ENCODE measurements at regions not wholly inside any gene's neighbourhood (a gene's known extent, or its start where the extent isn't known, plus 50 kb on each side); places are given as distances from the start of the nearest gene placed in this dataset.

DNA sequence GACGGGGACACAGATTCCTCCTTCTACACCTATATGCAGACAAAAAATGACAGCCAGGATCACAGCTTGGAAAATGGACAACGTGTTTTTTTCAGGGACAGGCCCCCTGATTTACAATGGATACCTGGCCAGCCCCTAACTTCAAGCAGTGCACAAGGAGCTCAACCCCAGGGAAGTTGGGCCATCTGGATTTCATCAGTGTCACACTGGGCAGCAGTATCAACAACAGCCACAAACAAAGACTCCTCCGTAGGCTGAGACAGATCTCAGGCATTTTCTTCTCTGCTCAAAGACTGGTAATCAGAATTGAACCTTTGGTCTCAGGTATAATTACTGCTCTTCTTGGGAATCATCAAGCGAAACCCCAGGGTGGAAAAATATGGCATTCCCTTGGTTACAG is 374.0 kb downstream of the ZNF608 start:
- DNase-seq (ENCODE audit: low read depth) = no peak

DNA sequence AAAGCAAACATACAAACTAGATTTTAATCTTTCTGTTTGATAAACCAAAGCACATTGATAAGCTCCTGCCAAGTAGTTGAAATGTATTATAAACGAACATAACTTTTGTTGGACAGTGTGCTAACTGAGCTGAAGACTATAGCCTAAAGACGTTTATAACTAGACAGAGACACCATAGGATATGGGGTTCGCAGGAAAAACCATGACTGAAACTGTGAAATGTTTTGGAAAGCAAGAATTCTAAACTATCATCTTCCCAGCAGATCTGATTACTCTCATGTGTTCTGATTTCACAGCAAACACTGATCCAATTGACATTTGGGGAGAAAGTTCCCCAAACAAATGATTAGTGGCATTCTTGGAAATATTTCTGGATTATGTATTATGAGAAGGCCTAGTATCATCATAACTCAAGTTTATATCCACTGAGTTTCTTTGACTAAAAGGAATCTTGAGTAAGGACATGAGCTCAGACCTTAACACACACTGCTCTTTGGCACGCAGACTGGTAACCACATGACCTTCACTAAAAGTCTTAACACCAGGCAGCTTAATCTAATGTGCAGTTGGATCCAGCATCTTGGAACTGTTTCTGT is 375.2 kb downstream of the ZNF608 start:
- no peak for DNase-seq (ENCODE audit: low read depth)

GRCh38 chr5:124370601-124371000 is 375.8 kb downstream of the ZNF608 start:
- DNase-seq (ENCODE audit: low read depth) = no peak

DNA sequence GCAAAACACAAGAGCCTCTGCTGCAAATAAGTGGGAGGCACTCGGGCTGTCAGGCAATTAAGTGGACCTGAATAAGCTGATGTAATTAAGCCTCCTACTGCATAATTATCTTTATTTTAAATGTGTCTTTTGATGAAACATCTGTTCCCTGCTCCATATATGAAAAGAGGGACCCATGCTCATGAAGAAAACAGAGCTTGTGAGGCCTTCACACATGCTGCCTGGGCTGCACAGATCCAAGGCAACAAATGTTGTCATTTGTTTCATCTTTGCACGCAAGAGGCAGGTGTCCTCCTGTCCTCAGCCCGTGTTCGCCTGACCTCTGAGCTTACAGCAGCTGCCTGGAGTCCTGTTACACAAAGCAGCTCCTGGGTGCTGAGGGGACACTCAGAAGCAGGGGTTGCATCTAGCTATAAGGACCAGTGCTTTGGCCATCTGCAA is 381.1 kb downstream of the ZNF608 start:
- DNase-seq (ENCODE audit: low read depth) = no peak

DNA sequence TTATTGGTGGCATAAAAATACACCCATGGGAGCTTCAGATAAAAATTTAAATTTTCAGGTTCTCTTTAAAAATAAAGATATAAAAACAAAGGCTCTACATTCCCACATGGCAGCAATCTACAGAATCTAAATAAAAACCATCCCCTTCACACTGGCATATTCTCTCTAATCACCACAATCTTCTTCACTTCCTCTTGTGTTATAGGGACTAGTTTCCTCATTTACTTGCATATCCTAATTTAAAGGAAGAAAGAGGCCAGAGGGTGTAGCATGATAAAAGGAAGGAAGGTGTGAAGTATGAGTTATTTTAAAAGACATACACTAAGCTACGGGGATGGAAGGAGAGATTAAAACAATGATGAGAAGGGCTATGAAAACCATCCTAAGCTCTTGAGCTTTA is 390.5 kb downstream of the ZNF608 start:
- no peak for DNase-seq (ENCODE audit: low read depth)

GRCh38 chr5:124353016-124353415 is 393.4 kb downstream of the ZNF608 start:
- DNase-seq (ENCODE audit: low read depth) = no peak

DNA sequence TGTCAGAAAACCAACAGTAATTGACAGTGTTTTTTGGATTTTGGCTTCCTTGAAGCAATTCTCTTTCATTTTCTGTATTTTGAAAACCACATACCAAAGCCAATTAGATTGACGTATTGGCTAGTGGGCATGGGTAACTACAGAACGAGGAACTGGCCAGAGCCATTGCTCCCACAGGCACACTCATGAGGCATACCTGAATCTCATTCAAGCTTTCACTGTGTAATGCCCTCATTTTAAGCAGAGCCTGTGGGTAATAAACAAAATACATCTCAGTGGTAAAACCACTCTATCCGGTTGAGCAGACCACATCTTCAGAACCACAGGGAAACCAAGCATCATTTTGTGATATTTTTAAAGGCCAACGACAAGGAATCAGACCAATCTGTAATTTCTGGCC is 394.1 kb downstream of the ZNF608 start:
- DNase-seq (ENCODE audit: low read depth) = no peak

GRCh38 chr5:124349931-124350330 is 396.5 kb downstream of the ZNF608 start:
- no peak for DNase-seq (ENCODE audit: low read depth)

DNA sequence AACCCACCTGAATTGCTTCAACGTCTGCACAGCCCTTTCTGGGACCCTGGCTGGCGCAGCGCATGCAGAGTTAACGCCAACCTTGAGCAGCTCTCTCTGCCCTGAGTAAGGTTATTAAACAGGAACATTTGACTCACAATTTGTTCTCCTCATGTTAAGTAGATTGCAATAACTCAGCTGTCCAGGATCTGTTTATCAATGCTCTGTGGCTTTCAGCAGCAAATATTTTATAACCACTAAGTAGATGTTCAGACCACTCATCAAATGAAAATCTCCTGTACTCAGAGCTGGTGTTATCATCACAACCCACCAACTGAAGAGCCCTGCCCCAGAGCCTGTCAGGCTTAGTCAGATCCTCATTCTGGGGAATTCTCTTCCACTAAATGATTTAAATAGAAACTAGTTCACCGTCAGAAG is 403.0 kb downstream of the ZNF608 start:
- DNase-seq (ENCODE audit: low read depth) = no peak

DNA sequence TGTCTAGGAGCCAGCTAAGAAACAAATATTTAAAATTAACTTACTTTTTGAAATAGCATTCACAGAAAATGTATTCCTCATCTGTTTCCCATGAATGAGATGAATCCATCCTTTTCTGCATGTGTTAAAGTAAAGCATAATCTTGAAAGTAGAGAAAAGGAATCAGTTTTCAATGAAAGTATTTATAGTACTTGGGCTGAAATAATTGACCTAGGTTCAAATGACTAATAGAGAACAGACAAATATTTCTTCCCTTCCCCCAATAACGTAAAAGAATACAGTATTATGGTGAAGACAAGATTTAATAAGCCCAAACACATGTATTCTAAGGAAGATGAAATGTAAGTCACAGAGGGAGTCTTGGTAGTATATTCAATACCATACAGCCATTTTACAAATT is 403.5 kb downstream of the ZNF608 start:
- DNase-seq (ENCODE audit: low read depth) = no peak

DNA sequence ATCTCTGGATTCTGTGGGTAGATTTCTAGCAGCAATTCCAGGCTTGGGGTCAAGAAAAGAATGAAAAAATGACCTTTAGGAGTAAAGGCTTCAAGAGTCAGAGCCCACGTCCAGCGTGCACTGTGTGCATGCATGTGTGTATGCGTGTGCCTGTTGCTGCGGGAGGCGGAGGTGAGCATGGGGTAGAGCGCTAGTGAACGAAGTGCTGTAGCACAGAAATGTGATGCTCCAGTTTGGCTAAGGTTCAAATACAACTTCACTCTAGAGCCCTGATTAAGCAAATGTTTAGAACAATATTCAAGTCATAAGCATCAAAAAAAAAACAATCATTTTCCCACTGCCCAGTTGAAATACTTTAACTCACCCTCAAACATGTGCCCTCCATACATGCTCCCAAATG is 403.9 kb downstream of the ZNF608 start:
- no peak for DNase-seq (ENCODE audit: low read depth)

- no peak for DNase-seq (ENCODE audit: low read depth)
These were observed 404.4 kb downstream of the ZNF608 start for GRCh38 chr5:124342027-124342471.

DNA sequence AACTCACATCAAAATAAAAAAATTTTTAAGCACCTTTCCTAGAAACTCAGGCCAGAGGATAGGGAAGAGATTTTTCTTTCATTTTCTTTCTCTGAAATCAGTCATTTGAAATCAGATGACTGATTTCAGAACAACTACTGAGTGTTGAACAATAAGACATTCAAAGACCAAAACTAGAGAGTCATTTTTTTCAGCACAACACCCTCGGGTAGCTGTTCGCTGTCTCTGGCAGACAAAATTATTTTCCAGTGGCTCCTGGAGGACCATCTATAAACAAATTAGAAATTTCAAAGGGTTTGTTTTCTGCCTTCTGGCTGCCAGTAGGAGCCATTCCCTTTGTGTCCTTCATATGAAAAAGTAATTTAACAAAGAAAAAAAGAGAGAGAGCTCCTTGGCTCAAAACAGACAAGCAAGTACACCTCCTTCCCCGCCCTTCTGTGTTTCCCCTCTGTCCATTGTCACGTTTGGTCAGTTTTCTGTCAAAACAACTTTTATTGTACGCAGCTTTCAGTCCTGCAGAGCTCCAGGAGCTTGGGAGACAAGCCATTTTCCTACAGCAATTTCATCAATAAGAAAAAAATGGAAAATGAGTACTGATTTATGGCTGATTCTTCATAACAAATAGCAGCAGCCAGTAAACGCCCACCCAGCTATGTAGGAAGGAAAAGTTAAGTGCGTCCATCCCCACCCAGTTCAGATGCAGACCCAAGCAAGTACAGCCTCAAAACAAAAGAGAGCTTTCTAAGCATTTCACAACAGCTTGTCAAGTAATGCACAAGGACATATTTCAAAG is 405.2 kb downstream of the ZNF608 start:
- no peak for DNase-seq (ENCODE audit: low read depth)

- no peak for DNase-seq (ENCODE audit: low read depth)
These were observed 408.4 kb downstream of the ZNF608 start for GRCh38 chr5:124337996-124338395.

DNA sequence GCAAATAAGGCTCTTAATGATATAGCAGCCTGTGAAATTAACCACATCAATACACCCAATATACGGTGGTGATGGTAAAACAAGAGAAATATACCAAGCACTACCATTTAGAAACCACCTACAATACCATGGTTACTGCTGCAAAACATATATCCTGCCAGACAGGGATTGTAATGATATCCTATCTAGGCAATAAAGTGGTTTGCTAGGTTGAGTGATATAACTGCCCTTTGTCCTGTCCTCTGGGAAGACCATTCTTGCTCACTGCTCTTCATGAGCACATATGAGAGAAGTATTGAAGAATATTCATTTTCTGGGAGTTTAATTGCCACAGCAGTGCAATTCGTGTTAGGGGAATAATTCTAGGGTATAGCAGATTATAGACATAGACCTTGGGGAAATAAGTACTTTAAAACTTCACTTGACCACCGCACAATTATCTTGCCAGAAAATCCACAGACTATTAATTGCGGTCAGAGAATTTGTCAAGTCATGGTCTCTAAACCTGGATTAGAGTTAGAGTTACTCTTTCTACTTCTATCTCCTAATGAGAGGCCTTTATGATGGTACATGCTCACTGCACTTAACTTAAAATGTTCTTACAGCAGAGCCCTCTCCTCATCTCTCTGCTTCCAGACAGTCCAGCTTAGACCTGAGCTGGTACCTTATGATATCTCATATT is 413.0 kb downstream of the ZNF608 start:
- no peak for DNase-seq (ENCODE audit: low read depth)

GRCh38 chr5:124332273-124332672 is 414.2 kb downstream of the ZNF608 start:
- no peak for DNase-seq (ENCODE audit: low read depth)

DNA sequence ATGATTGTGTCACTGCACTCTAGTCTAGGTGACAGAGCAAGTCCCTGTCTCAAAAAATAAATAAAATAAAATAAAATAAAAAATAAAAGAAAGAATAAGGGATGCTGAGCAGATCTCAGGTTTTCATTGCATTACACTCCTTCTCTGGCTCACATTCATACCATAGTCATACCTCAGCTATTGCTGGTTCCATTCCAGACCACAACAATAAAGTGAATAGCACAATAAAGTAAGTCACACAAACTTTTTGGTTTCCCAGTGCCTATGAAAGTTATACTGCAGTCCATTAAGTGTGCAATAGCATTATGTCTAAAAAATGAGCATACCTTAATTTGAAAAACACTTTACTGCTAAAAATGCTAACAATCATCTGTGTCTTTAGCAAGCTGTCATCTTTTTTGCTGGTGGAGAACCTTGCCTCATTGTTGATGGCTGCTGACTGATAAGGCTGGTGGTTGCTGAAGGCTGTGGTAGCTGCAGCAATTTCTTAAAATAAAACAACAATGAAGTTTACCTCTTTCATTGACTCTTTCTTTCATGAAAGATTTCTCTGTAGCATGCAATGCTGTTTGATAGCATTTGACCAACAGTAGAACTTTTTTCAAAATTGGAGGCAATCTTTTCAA is 415.7 kb downstream of the ZNF608 start:
- DNase-seq (ENCODE audit: low read depth) = no peak

- DNase-seq (ENCODE audit: low read depth) = no peak
These were observed 418.2 kb downstream of the ZNF608 start for GRCh38 chr5:124328201-124328600.

GRCh38 chr5:124318661-124319060 is 427.8 kb downstream of the ZNF608 start:
- no peak for DNase-seq (ENCODE audit: low read depth)

DNA sequence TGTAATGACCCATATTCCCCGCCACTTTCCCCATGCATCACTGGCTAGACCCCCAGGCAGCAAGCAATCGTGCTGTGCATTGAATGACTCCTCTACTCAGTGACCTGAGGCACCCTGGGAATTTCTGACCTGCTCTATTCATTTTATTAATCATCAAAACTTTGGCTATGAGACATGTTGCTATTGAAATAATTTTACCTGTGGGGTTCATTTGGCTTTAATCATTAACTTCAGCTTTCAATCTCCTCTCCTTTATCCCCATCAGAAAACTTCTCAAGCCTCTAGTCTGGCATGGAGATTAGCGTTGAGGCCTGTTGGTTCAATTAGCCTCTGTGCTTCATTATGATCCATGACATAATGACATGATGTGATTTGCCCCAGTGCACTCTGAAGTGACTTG is 429.0 kb downstream of the ZNF608 start:
- no peak for DNase-seq (ENCODE audit: low read depth)

GRCh38 chr5:124315741-124316415 is 430.6 kb downstream of the ZNF608 start:
- DNase-seq (ENCODE audit: low read depth) = no peak

GRCh38 chr5:124310453-124310852 is 436.0 kb downstream of the ZNF608 start:
- DNase-seq (ENCODE audit: low read depth) = no peak
